Osteocyte (in vitro differentiated cells): ENCODE measurements at regions not wholly inside any gene's neighbourhood (a gene's known extent, or its start where the extent isn't known, plus 50 kb on each side); places are given as distances from the start of the nearest gene placed in this dataset.
"Not testable (repeated sequence)": the region's sequence is repeated elsewhere in the genome, so short reads cannot be mapped to it uniquely, and the experiment has no call there.

Experiments used
- DNase-seq: peaks from one replicate; pipeline ENCODE4 v3.0.0; 2021; ENCODE audit warnings: mixed read lengths; ENCODE audit not compliant: unreplicated experiment; ENCODE audit errors: extremely low spot score
- H3K27ac Mint-ChIP-seq: one replicate; pipeline ENCODE4 v1.8.0; 2021; ENCODE audit warnings: mild to moderate bottlenecking, mixed read lengths; ENCODE audit not compliant: unreplicated experiment
- H3K27me3 Mint-ChIP-seq: one replicate; pipeline ENCODE4 v1.8.0; 2021; ENCODE audit warnings: mixed read lengths; ENCODE audit not compliant: unreplicated experiment
- H3K36me3 Mint-ChIP-seq: one replicate; pipeline ENCODE4 v1.8.0; 2021; ENCODE audit warnings: mixed read lengths; ENCODE audit not compliant: unreplicated experiment
- H3K4me1 Mint-ChIP-seq: one replicate; pipeline ENCODE4 v1.8.0; 2021; ENCODE audit warnings: mixed read lengths; ENCODE audit not compliant: unreplicated experiment
- H3K4me3 Mint-ChIP-seq: one replicate; pipeline ENCODE4 v1.8.0; 2021; ENCODE audit warnings: mild to moderate bottlenecking, moderate library complexity, mixed read lengths; ENCODE audit not compliant: unreplicated experiment
- H3K9me3 Mint-ChIP-seq: one replicate; pipeline ENCODE4 v1.8.0; 2021; ENCODE audit warnings: mixed read lengths; ENCODE audit not compliant: unreplicated experiment
- CTCF ChIP-seq: fragments of 200-600 bp; sonication (generic); IDR thresholded peaks from 2 replicates; pipeline ENCODE4 v1.5.0; 2021; ENCODE audit warnings: antibody characterized with exemption, mild to moderate bottlenecking, moderate library complexity

GRCh38 chr9:31325778-31326177 lies 1058.7 kb upstream of the ACO1 start:
- Mint-ChIP-seq H3K27me3 (peaks cover 11% of the 10 kb centered on the region), H3K9me3 (no peaks in the 10 kb centered on the region), H3K4me1 (no peaks in the 10 kb centered on the region), H3K4me3 (no peak overlapping the region), H3K27ac (no peak overlapping the region), H3K36me3 (no peaks in the 10 kb centered on the region)
- TF ChIP-seq CTCF = no peak
- DNase-seq = no peak

- not testable (repeated sequence) for H3K27ac Mint-ChIP-seq, DNase-seq, H3K4me3 Mint-ChIP-seq, H3K36me3 Mint-ChIP-seq, H3K9me3 Mint-ChIP-seq, H3K4me1 Mint-ChIP-seq
- peaks cover 11% of the 10 kb centered on the region for H3K27me3 Mint-ChIP-seq
These were observed 1057.6 kb upstream of the ACO1 start for GRCh38 chr9:31326883-31327282.

- peaks cover 4% of the 10 kb centered on the region for H3K27me3 Mint-ChIP-seq
- H3K9me3 Mint-ChIP-seq = no peaks in the 10 kb centered on the region
- TF ChIP-seq CTCF = no peak
- DNase-seq = no peak
- H3K36me3 Mint-ChIP-seq = no peaks in the 10 kb centered on the region
- no peak overlapping the region for H3K4me3 Mint-ChIP-seq
- H3K4me1 Mint-ChIP-seq = no peaks in the 10 kb centered on the region
- H3K27ac Mint-ChIP-seq = no peak overlapping the region
These were observed 1049.5 kb upstream of the ACO1 start for GRCh38 chr9:31334837-31335528.

DNA sequence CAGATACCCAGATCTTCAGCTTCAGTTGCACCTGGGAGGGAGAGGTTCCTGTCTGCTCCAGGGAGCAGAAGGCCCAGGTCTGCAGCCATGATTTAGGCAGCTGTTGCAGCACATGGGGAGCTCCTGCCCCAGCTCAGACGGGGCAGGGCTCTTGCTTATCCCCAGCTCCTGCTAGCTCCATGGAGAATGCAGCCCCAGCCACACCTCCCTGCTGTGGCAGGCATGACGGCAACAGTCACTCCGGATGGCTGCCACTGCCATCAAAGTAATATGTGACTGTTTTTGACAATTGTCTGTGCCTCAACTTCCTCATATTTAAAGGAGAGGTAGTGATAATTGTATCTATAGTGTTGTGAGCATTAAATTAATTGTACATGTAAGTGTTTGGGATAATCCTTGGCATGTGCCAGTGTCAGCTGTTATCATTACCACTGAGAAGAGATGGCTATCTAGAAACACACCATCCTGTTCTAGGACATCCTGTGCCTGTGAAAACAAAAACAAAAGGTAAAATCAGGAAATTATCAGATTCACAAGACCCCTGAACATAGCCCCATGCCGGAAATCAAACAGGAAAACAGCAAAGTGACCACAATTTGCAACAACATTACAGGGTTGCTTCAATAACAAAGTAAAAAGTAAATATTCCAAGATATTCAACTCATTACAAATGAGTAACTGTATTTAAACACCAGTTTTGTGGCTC lies 1048.8 kb upstream of the ACO1 start:
- Mint-ChIP-seq H3K9me3 (no peaks in the 10 kb centered on the region), H3K36me3 (no peaks in the 10 kb centered on the region), H3K27ac (no peak overlapping the region), H3K4me3 (no peak overlapping the region), H3K27me3 (peaks cover 4% of the 10 kb centered on the region), H3K4me1 (no peaks in the 10 kb centered on the region)
- no peak for DNase-seq
- no peak for TF ChIP-seq CTCF

GRCh38 chr9:31336386-31336785 lies 1048.1 kb upstream of the ACO1 start:
- Mint-ChIP-seq H3K27ac (no peak overlapping the region), H3K27me3 (peaks cover 4% of the 10 kb centered on the region), H3K9me3 (no peaks in the 10 kb centered on the region), H3K4me3 (no peak overlapping the region), H3K4me1 (no peaks in the 10 kb centered on the region), H3K36me3 (no peaks in the 10 kb centered on the region)
- no peak for TF ChIP-seq CTCF
- no peak for DNase-seq
